ENCODE measurements at regions not wholly inside any gene's neighbourhood (a gene's known extent, or its start where the extent isn't known, plus 50 kb on each side); places are given as distances from the start of the nearest gene placed in this dataset.

DNA sequence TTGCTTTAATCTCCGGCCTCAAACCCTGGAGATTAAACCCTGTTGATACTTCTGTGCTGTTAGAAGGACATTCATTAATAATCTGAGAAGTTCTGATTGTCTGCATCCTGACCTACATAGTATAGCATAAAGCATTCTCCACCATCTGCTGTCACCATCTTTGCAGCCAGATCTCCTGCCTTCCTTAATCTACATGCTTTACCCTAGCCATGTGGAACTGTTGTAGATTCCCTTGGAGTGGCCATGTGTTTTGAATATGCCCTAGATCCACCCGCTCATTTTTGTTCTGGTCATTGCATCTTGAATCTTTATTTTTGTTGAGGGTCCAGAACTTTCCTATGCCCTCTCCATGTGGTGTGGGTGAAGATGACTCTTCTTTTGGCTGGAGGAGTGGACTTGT, 110.3 kb downstream of the OXSM start:
- H3K4me3 ChIP-seq (ENCODE audit: low read depth, low read length): no peak overlapping the region
- H2AFZ ChIP-seq: no peak overlapping the region
- no peak overlapping the region for H3K9ac ChIP-seq
- H3K36me3 ChIP-seq (ENCODE audit: control insufficient read depth, insufficient read depth, low read length): no peaks in the 10 kb centered on the region
- no peak overlapping the region for H3K4me2 ChIP-seq (ENCODE audit: low read length)
- no peaks in the 10 kb centered on the region for H3K9me3 ChIP-seq (ENCODE audit: control insufficient read depth, low read length)
- H3K27ac ChIP-seq: no peak overlapping the region
- no peaks in the 10 kb centered on the region for H3K27me3 ChIP-seq (ENCODE audit: control insufficient read depth, insufficient read depth, low read length)
- no peaks in the 10 kb centered on the region for H3K4me1 ChIP-seq
- TF ChIP-seq, protein P1, sequence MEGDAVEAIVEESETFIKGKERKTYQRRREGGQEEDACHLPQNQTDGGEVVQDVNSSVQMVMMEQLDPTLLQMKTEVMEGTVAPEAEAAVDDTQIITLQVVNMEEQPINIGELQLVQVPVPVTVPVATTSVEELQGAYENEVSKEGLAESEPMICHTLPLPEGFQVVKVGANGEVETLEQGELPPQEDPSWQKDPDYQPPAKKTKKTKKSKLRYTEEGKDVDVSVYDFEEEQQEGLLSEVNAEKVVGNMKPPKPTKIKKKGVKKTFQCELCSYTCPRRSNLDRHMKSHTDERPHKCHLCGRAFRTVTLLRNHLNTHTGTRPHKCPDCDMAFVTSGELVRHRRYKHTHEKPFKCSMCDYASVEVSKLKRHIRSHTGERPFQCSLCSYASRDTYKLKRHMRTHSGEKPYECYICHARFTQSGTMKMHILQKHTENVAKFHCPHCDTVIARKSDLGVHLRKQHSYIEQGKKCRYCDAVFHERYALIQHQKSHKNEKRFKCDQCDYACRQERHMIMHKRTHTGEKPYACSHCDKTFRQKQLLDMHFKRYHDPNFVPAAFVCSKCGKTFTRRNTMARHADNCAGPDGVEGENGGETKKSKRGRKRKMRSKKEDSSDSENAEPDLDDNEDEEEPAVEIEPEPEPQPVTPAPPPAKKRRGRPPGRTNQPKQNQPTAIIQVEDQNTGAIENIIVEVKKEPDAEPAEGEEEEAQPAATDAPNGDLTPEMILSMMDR (IDR thresholded peaks at IDR 0.05): no peak
- H3K79me2 ChIP-seq: no peaks in the 10 kb centered on the region

DNA sequence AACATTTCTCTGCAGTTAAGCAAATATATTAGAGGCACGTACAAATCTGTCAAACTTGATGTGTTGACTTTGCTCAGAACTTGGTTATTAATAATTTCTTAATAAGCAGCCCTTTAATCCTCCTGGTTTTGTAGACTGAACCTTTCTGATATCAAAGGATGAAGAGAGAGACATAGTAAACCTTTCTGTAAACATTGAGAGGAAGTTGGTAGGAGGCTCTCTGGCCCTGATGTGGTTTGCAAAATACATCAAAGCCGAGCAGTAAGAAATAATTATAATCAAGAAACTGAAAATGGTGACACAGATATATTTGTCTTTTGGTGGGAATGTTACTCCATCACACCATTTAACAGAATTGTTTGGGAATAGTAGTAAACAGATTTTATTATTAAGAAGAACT, 111.9 kb downstream of the OXSM start:
- H2AFZ ChIP-seq: no peak overlapping the region
- H3K36me3 ChIP-seq (ENCODE audit: control insufficient read depth, insufficient read depth, low read length): no peaks in the 10 kb centered on the region
- H3K9me3 ChIP-seq (ENCODE audit: control insufficient read depth, low read length): no peaks in the 10 kb centered on the region
- H3K27ac ChIP-seq: no peak overlapping the region
- TF ChIP-seq, protein P1 (IDR thresholded peaks at IDR 0.05): no peak
- H3K4me1 ChIP-seq: no peaks in the 10 kb centered on the region
- no peak overlapping the region for H3K4me3 ChIP-seq (ENCODE audit: low read depth, low read length)
- H3K27me3 ChIP-seq (ENCODE audit: control insufficient read depth, insufficient read depth, low read length): no peaks in the 10 kb centered on the region
- no peak overlapping the region for H3K9ac ChIP-seq
- no peaks in the 10 kb centered on the region for H3K79me2 ChIP-seq
- H3K4me2 ChIP-seq (ENCODE audit: low read length): no peak overlapping the region

DNA sequence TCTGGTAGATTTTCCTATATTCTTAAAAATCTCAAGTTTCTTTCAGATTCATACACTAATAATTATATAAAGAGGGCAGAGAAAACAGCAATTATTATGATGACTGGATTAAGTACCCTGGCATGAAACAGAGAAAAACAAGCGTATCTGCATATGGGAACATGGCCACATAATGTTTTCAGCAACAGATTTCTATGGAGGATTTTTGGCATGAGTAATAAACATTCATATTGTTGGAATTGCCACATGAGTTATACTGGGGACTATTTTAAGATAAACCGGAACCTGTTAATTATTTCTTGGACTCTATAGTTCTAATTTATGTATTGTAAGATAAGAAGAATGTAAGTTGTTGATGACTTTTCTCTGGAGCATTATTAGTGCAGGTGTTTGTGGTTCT, 112.7 kb downstream of the OXSM start:
- Histone ChIP-seq H3K9ac (no peak overlapping the region), H3K4me3 (ENCODE audit: low read depth, low read length) (no peak overlapping the region), H3K27me3 (ENCODE audit: control insufficient read depth, insufficient read depth, low read length) (no peaks in the 10 kb centered on the region), H2AFZ (no peak overlapping the region), H3K27ac (no peak overlapping the region), H3K4me1 (no peaks in the 10 kb centered on the region), H3K36me3 (ENCODE audit: control insufficient read depth, insufficient read depth, low read length) (no peaks in the 10 kb centered on the region), H3K4me2 (ENCODE audit: low read length) (no peak overlapping the region), H3K79me2 (no peaks in the 10 kb centered on the region), H3K9me3 (ENCODE audit: control insufficient read depth, low read length) (no peaks in the 10 kb centered on the region)
- TF ChIP-seq, protein P1 (IDR thresholded peaks at IDR 0.05): no peak

DNA sequence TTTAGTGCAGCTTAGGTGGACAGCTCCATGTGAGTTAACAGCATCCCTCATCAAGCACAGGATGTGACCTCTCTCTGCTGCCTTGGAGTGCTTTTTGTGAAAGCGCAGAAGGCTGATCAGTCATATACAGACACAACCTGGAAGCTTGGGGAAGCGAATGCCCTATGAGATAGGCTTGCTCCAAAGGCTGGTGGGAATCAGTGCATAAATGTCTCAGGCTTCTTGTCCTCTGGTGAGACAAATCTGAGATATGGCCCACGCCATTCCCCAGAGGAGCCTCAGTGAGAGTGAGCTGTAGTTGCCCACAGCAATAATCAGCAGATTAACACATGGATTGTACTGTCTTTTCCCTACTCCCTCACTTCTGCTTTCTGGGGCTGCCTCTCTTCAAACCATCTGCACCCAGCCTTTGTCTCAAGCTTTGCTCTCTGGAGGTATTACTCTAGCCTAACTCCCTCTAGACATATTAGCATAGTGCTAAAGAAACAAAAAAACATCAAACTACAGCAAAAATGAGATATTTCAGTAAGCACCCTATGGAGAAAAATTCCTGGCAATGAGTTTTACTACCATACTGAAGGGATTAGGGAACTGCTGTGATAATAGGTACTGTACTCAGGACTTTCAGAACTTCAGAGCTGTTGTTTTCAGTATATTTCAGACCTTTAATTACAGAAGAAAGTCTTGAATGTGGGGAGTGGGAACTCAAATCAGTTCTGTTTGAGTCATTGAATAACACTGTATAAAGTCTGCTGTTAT, 113.7 kb downstream of the OXSM start:
- TF ChIP-seq, protein P1 (IDR thresholded peaks at IDR 0.05): no peak
- Histone ChIP-seq H3K4me3 (ENCODE audit: low read depth, low read length) (no peak overlapping the region), H3K27me3 (ENCODE audit: control insufficient read depth, insufficient read depth, low read length) (no peaks in the 10 kb centered on the region), H3K4me1 (no peaks in the 10 kb centered on the region), H3K79me2 (no peaks in the 10 kb centered on the region), H2AFZ (no peak overlapping the region), H3K4me2 (ENCODE audit: low read length) (no peak overlapping the region), H3K36me3 (ENCODE audit: control insufficient read depth, insufficient read depth, low read length) (no peaks in the 10 kb centered on the region), H3K9me3 (ENCODE audit: control insufficient read depth, low read length) (no peaks in the 10 kb centered on the region), H3K27ac (no peak overlapping the region), H3K9ac (no peak overlapping the region)

DNA sequence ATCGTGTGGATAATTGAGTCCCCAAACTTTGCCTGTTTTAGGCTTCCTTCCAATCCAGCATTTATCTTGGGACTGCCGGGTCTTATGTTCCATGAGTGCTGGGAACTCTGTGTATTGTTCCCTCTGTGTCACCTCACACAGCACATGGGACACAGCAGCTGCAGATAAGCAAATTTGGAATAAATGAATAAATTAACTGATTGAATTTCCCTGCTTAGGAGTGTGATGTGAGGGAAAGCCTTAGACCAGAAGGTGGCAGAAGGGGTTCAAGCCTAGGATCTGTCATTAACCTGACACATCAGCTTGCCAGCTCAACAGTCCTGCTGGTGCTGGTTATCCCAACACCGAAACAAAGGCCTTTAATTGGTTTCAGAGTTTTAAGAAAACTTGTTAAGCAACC, 114.3 kb downstream of the OXSM start:
- TF ChIP-seq, protein P1 (IDR thresholded peaks at IDR 0.05): no peak
- H3K4me2 ChIP-seq (ENCODE audit: low read length): no peak overlapping the region

More for the DNA sequence above, 114.3 kb downstream of the OXSM start:
- H3K27ac ChIP-seq: no peak overlapping the region
- H3K4me3 ChIP-seq (ENCODE audit: low read depth, low read length): no peak overlapping the region
- no peaks in the 10 kb centered on the region for H3K9me3 ChIP-seq (ENCODE audit: control insufficient read depth, low read length)
- no peaks in the 10 kb centered on the region for H3K4me1 ChIP-seq
- H3K27me3 ChIP-seq (ENCODE audit: control insufficient read depth, insufficient read depth, low read length): no peaks in the 10 kb centered on the region
- no peaks in the 10 kb centered on the region for H3K36me3 ChIP-seq (ENCODE audit: control insufficient read depth, insufficient read depth, low read length)
- H2AFZ ChIP-seq: no peak overlapping the region
- no peak overlapping the region for H3K9ac ChIP-seq
- no peaks in the 10 kb centered on the region for H3K79me2 ChIP-seq

All from parathyroid adenoma (tissue), 2 donors.